ENCODE measurements at regions not wholly inside any gene's neighbourhood (a gene's known extent, or its start where the extent isn't known, plus 50 kb on each side); places are given as distances from the start of the nearest gene placed in this dataset.

DNA sequence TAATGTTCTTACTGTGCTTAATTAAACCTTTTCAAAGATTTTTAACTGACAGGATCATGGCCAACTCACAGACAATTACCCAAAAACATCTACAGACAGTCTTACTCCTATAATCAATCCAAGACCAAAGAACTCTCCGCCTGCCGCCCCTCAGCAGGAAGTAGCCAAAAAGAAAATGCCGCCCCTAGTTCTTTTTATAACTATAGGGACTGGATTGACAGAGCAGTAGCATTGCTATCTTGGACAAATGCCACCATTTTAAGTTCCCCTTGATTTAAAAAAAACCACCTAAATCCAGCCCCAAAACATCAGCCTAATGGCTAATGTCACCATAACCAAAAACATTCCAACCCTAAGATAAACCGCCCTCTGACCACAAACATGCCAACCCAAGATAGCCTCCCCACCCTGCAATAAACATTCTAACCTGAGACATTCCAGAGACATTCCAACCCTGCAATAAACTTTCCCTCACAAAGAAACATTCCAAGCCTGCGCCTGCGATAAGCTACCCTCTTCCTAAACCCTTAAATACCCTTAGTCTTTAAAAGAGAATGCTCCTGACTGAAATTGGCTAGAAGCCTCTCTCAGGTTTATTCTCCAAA is 77.0 kb downstream of the COQ2 start:
- TF ChIP-seq, protein P1, sequence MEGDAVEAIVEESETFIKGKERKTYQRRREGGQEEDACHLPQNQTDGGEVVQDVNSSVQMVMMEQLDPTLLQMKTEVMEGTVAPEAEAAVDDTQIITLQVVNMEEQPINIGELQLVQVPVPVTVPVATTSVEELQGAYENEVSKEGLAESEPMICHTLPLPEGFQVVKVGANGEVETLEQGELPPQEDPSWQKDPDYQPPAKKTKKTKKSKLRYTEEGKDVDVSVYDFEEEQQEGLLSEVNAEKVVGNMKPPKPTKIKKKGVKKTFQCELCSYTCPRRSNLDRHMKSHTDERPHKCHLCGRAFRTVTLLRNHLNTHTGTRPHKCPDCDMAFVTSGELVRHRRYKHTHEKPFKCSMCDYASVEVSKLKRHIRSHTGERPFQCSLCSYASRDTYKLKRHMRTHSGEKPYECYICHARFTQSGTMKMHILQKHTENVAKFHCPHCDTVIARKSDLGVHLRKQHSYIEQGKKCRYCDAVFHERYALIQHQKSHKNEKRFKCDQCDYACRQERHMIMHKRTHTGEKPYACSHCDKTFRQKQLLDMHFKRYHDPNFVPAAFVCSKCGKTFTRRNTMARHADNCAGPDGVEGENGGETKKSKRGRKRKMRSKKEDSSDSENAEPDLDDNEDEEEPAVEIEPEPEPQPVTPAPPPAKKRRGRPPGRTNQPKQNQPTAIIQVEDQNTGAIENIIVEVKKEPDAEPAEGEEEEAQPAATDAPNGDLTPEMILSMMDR (IDR thresholded peaks at IDR 0.05; ENCODE audit: insufficient read depth, low read length, poor library complexity, severe bottlenecking), result no peak
- no peak for TF ChIP-seq EZH2phosphoT487 (conservative IDR thresholded peaks at IDR 0.05; ENCODE audit: low read length)

Data from SU-DHL-6 (cell line).